B cell (primary cell): ENCODE measurements at regions not wholly inside any gene's neighbourhood (a gene's known extent, or its start where the extent isn't known, plus 50 kb on each side); places are given as distances from the start of the nearest gene placed in this dataset.

Source experiments
- ATAC-seq: fragments of 200-7000 bp; cut with Tn5 transposase; one replicate; pipeline ENCODE4 v1.10.0; 2021; ENCODE audit warnings: low read depth, mild to moderate bottlenecking, moderate number of reproducible peaks, moderate library complexity
- CTCF ChIA-PET: fragments of 350-600 bp; sonication (Branson Sonifier 250); formaldehyde crosslinking; loops from one replicate; lab custom pipeline; 2021; ENCODE audit warnings: antibody characterized with exemption, inconsistent platforms; lab: Charles Lee
- POLR2A ChIA-PET: fragments of 350-600 bp; sonication (Branson Sonifier 250); formaldehyde crosslinking; loops from one replicate; lab custom pipeline; 2021; ENCODE audit warnings: antibody characterized with exemption; lab: Charles Lee
- DNase-seq: peaks from one replicate; pipeline ENCODE4 v3.0.0; 2013
- H2AFZ ChIP-seq: 2 replicates; pipeline ENCODE4 v1.6.1; 2012; ENCODE audit warnings: mild to moderate bottlenecking, low read depth, low read length; ENCODE audit not compliant: insufficient read depth, poor library complexity, severe bottlenecking
- H3K27ac ChIP-seq, 2 donors: 1 replicate in 1 of 2; 2 replicates in 1 of 2; pipeline ENCODE4 v1.5.1; 2012 to 2013; ENCODE audit warnings: low read length in 2 of 2, mild to moderate bottlenecking in 2 of 2, moderate library complexity in 1 of 2
- H3K27me3 ChIP-seq, 4 experiments: fragments of 200-600 bp in 1 of 4; sonication (generic) in 1 of 4; replicated peaks in 1 of 4; 1 replicate in 2 of 4; 2 replicates in 2 of 4; pipeline versions ENCODE4 v1.6.1 to v1.7.0; 2013 to 2016; ENCODE audit warnings: low read length in 3 of 4, mild to moderate bottlenecking in 2 of 4, mixed read lengths in 1 of 4, moderate library complexity in 1 of 4; ENCODE audit not compliant: insufficient read depth in 4 of 4, control insufficient read depth in 3 of 4; ENCODE audit errors: control extremely low read depth in 1 of 4
- H3K36me3 ChIP-seq, 2 experiments: replicated peaks in 1 of 2; 1 replicate in 1 of 2; 2 replicates in 1 of 2; pipeline versions ENCODE4 v1.6.1 to v1.7.1; 2013; ENCODE audit warnings: low read length in 1 of 2; ENCODE audit not compliant: insufficient read depth in 2 of 2, control insufficient read depth in 1 of 2; ENCODE audit errors: control extremely low read depth in 1 of 2, extremely low read depth in 1 of 2
- H3K4me1 ChIP-seq, 2 donors: fragments of 200-600 bp in 1 of 2; sonication (generic) in 1 of 2; 1 replicate in 1 of 2; 2 replicates in 1 of 2; pipeline versions ENCODE4 v1.5.1 to v1.6.1; 2013 to 2017; ENCODE audit warnings: low read length in 2 of 2; ENCODE audit not compliant: control insufficient read depth in 2 of 2, insufficient read depth in 2 of 2
- H3K4me2 ChIP-seq: replicated peaks from 2 replicates; pipeline ENCODE3; 2012; ENCODE audit warnings: mild to moderate bottlenecking, low read depth, low read length; ENCODE audit not compliant: poor library complexity, severe bottlenecking
- H3K4me3 ChIP-seq, 5 experiments: fragments of 200-600 bp in 1 of 5; sonication (generic) in 1 of 5; 1 replicate in 3 of 5; 2 replicates in 2 of 5; pipeline versions ENCODE4 v1.5.1 to v1.7.0; 2011 to 2016; ENCODE audit warnings: low read length in 4 of 5, mild to moderate bottlenecking in 4 of 5, low read depth in 2 of 5, control low read depth in 1 of 5, moderate library complexity in 1 of 5; ENCODE audit not compliant: insufficient read depth in 1 of 5; ENCODE audit errors: control extremely low read depth in 1 of 5, extremely low read depth in 1 of 5
- H3K79me2 ChIP-seq: fragments of 200-600 bp; sonication (generic); one replicate; pipeline ENCODE4 v1.6.0; 2016; ENCODE audit warnings: low read length; ENCODE audit not compliant: control insufficient read depth, insufficient read depth
- H3K9ac ChIP-seq: fragments of 200-600 bp; sonication (generic); 2 replicates; pipeline ENCODE4 v1.6.1; 2017; ENCODE audit warnings: mild to moderate bottlenecking, low read length, moderate library complexity
- H3K9me3 ChIP-seq, 3 donors: one replicate each; pipeline versions ENCODE4 v1.6.1 to v1.7.1; 2013; ENCODE audit warnings: low read length in 2 of 3; ENCODE audit not compliant: control insufficient read depth in 2 of 3, insufficient read depth in 1 of 3; ENCODE audit errors: control extremely low read depth in 1 of 3
- H4K20me1 ChIP-seq: 2 replicates; pipeline ENCODE4 v1.6.0; 2012; ENCODE audit warnings: mild to moderate bottlenecking, low read length; ENCODE audit not compliant: insufficient read depth, control insufficient read depth, poor library complexity, severe bottlenecking
- H3K27ac Mint-ChIP-seq: one replicate; pipeline ENCODE4 v1.8.0; 2021; ENCODE audit warnings: mixed read lengths
- H3K27me3 Mint-ChIP-seq: one replicate; pipeline ENCODE4 v1.8.0; 2021; ENCODE audit warnings: mixed read lengths
- H3K4me1 Mint-ChIP-seq: one replicate; pipeline ENCODE4 v1.8.0; 2021; ENCODE audit warnings: mixed read lengths
- H3K4me3 Mint-ChIP-seq: one replicate; pipeline ENCODE4 v1.8.0; 2021; ENCODE audit warnings: mixed read lengths
- H3K9me3 Mint-ChIP-seq: one replicate; pipeline ENCODE4 v1.8.0; 2022; ENCODE audit warnings: mixed read lengths; ENCODE audit not compliant: insufficient read depth
- EZH2 ChIP-seq: IDR thresholded peaks from 2 replicates; pipeline ENCODE4 v1.6.1; 2012; ENCODE audit warnings: borderline replicate concordance, low read depth, mild to moderate bottlenecking, moderate library complexity, low read length; ENCODE audit not compliant: insufficient read depth, poor library complexity, severe bottlenecking
- WGBS: methylation state at CpG from one replicate; pipeline ENCODE4 v1.1.5; 2013; ENCODE audit warnings: missing lambda C conversion rate; ENCODE audit not compliant: insufficient coverage; 5-methylcytosine and 5-hydroxymethylcytosine counted together
- intact Hi-C: fragments of 100-400 bp; cut with micrococcal nuclease; formaldehyde crosslinking; loops from one replicate; pipeline ENCODE4 v1.10.0; 2022
- TF ChIP-seq, protein P1 (sequence below): fragments of 200-600 bp; IDR thresholded peaks from one replicate; pipeline ENCODE4 v1.8.0; 2022; ENCODE audit warnings: antibody characterized with exemption, mild to moderate bottlenecking

GRCh38 chr4:32249040-32249439 lies 1528.9 kb downstream of the PCDH7 start:
- Mint-ChIP-seq H3K27me3 (no peaks in the 10 kb centered on the region), H3K9me3 (peaks cover 6% of the 10 kb centered on the region), H3K4me1 (no peaks in the 10 kb centered on the region), H3K27ac (no peak overlapping the region), H3K4me3 (no peak overlapping the region)
- POLR2A ChIA-PET: no interaction called here
- no peak for ATAC-seq
- TF ChIP-seq, protein P1, sequence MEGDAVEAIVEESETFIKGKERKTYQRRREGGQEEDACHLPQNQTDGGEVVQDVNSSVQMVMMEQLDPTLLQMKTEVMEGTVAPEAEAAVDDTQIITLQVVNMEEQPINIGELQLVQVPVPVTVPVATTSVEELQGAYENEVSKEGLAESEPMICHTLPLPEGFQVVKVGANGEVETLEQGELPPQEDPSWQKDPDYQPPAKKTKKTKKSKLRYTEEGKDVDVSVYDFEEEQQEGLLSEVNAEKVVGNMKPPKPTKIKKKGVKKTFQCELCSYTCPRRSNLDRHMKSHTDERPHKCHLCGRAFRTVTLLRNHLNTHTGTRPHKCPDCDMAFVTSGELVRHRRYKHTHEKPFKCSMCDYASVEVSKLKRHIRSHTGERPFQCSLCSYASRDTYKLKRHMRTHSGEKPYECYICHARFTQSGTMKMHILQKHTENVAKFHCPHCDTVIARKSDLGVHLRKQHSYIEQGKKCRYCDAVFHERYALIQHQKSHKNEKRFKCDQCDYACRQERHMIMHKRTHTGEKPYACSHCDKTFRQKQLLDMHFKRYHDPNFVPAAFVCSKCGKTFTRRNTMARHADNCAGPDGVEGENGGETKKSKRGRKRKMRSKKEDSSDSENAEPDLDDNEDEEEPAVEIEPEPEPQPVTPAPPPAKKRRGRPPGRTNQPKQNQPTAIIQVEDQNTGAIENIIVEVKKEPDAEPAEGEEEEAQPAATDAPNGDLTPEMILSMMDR: no peak
- TF ChIP-seq EZH2: no peak
- no peaks in the 10 kb centered on the region for H3K27me3 ChIP-seq
- no CpG with 5 or more reads among the region's 2 CpGs for WGBS
- H3K9me3 ChIP-seq: no peaks in the 10 kb centered on the region
- H2AFZ ChIP-seq: no peak overlapping the region
- no peaks in the 10 kb centered on the region for H3K79me2 ChIP-seq
- no peaks in the 10 kb centered on the region for H4K20me1 ChIP-seq
- H3K4me1 ChIP-seq: no peaks in the 10 kb centered on the region
- H3K36me3 ChIP-seq: no peaks in the 10 kb centered on the region
- CTCF ChIA-PET: no interaction called here
- H3K27ac ChIP-seq: no peak overlapping the region
- no peak for DNase-seq
- no peak overlapping the region for H3K4me3 ChIP-seq
- no peak overlapping the region for H3K9ac ChIP-seq
- H3K4me2 ChIP-seq: no peak overlapping the region
- intact Hi-C loops: no loop called here

GRCh38 chr4:32251126-32251525 lies 1531.0 kb downstream of the PCDH7 start:
- H3K4me1 ChIP-seq: no peaks in the 10 kb centered on the region
- no peaks in the 10 kb centered on the region for H3K9me3 ChIP-seq
- H3K79me2 ChIP-seq: no peaks in the 10 kb centered on the region
- H3K4me2 ChIP-seq: no peak overlapping the region
- ATAC-seq (no peak), DNase-seq (no peak)
- no CpG with 5 or more reads among the region's 1 CpG for WGBS
- H3K4me1 Mint-ChIP-seq: no peaks in the 10 kb centered on the region
- H3K27ac Mint-ChIP-seq: no peak overlapping the region
- H3K36me3 ChIP-seq: no peaks in the 10 kb centered on the region
- H3K27me3 ChIP-seq: no peaks in the 10 kb centered on the region
- TF ChIP-seq, protein P1: no peak
- H3K9me3 Mint-ChIP-seq: peaks cover 8% of the 10 kb centered on the region
- no peaks in the 10 kb centered on the region for H3K27me3 Mint-ChIP-seq
- H3K4me3 Mint-ChIP-seq: no peak overlapping the region
- intact Hi-C loops: no loop called here
- no peaks in the 10 kb centered on the region for H4K20me1 ChIP-seq
- H3K4me3 ChIP-seq: no peak overlapping the region
- H2AFZ ChIP-seq: no peak overlapping the region
- no peak overlapping the region for H3K27ac ChIP-seq
- ChIA-PET POLR2A (no interaction called here), CTCF (no interaction called here)
- H3K9ac ChIP-seq: no peak overlapping the region
